ENCODE measurements at regions not wholly inside any gene's neighbourhood (a gene's known extent, or its start where the extent isn't known, plus 50 kb on each side); places are given as distances from the start of the nearest gene placed in this dataset.
A peak's percentile ranks its signal among the peaks of the same experiment; 100 is the strongest.

DNA sequence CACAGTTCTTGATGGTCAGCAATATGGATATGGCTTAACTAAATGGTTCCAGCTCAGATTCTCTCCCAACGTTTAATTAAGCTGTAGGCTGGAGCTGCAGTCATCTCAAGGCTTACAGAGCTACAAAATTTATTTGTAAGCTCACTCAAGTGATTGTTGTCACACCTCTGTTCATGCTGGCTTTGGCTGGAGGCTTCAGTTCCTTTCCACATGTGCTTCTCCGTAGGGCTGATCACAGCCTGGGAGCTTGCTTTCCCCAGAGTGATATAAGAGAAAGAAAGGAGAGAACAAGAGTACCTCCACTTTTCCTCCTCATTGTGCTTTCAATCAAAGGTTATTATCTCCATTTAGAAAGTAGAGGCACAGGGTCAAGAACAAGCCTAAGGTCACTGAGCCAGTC is 182.7 kb upstream of the KCNN2 start:
- DNase-seq: no peak

GRCh38 chr5:114184006-114184405 is 177.9 kb upstream of the KCNN2 start:
- no peak for DNase-seq

GRCh38 chr5:114185274-114185673 is 176.6 kb upstream of the KCNN2 start:
- no peak for DNase-seq

GRCh38 chr5:114191441-114191840 is 170.4 kb upstream of the KCNN2 start:
- no peak for DNase-seq

DNA sequence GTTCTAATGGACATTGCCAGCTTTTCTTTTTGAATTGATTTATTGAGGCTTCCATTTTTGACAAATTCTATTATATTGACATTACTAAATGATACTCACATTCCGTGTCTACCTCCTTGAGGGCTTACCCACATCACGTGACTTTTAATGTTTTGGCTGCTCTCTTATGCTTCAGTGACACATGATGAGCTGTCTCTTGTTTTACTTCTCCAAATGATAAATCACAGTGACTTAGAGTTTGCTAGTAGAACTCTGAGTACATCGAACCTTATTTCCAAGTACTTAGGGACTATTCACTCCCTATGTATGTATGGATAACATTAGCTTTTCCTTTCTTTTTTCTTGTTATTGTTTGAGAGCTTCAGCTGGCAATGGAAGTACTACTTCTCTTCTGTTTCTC is 169.8 kb upstream of the KCNN2 start:
- DNase-seq: no peak

- DNase-seq: no peak
Measured at GRCh38 chr5:114201332-114201731, 160.5 kb upstream of the KCNN2 start.

DNA sequence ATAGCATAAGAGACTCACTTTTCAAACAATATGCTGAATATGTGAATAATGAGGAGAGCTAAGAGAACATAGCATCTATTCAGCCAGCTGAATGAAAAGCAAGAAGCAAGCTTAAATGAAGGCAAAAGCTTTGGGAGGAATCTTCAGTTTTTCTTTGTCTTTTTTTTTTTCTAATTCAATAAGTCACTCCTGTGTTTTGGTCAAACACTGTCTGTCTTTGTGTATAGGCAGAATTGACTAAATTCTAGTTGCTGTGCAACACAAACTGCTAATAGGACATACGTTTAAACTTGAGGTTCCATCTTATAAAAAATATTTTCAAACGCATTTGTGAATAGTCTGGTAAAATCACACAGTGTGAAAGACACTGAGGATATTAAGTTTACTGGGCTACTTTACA is 156.9 kb upstream of the KCNN2 start:
- DNase-seq: no peak

DNA sequence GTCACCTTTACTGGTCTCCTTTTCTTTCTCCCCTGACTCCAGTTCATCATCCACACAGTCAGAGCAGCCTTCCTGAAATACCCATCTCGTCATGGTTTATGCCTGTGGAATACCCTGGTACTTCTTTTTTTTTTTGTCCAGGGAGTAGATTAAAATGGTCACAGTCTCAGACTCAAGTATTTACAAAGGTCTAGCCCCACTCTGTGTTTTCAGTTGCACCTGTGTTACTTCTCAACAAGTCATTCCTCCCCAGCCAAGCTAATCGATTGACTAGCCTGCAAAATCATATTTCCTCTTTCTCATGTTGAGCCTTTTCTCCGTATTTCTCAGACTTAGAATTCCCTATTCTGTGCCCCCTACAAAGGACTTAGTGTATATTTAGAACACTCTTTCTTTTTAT is 155.2 kb upstream of the KCNN2 start:
- no peak for DNase-seq

GRCh38 chr5:114207615-114208014 is 154.3 kb upstream of the KCNN2 start:
- no peak for DNase-seq

- DNase-seq: no peak
Measured at GRCh38 chr5:114208120-114208519, 153.8 kb upstream of the KCNN2 start.

DNA sequence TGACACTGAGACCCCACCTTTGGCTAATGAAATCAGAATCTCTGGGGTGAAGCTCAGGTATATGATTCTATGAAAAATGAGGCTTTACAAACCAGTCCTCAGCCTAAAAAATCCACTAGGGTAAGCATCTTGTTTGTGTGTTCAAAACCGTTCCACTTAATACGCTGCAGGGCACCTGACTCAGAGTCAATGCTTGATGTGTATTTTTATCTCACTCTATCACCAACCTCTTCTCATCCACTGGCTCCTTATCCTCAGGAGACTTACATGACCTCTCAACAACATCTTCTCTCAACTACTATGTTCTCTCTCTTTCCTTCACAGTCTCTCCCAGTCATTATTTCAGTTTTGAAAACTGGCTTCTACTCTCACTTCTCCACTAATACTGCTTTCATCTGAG is 153.3 kb upstream of the KCNN2 start:
- DNase-seq: no peak

- no peak for DNase-seq
Measured at GRCh38 chr5:114210662-114211061, 151.2 kb upstream of the KCNN2 start.

DNA sequence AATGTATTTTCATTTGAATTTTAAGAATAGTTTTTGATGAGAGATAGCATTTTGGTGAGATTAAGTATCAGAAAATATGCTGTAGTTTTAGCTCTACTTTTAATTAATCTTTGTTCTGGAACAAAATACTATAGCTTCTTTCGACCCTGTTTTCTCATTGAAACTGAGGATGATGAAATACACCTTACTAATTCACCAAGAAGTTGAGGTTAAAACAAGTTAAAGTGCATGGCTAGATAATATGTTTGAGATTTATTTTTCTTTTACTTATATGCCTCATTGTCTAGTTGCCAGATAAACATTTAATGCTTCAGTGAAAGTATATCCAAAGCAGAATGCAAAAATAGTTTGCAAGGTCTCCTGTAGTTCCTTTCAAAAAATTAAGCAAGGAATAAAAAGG is 140.1 kb upstream of the KCNN2 start:
- DNase-seq: no peak

- DNase-seq: peak in 1 of 2 experiments; percentile 18
Measured at GRCh38 chr5:114223866-114224265, 138.0 kb upstream of the KCNN2 start.

DNA sequence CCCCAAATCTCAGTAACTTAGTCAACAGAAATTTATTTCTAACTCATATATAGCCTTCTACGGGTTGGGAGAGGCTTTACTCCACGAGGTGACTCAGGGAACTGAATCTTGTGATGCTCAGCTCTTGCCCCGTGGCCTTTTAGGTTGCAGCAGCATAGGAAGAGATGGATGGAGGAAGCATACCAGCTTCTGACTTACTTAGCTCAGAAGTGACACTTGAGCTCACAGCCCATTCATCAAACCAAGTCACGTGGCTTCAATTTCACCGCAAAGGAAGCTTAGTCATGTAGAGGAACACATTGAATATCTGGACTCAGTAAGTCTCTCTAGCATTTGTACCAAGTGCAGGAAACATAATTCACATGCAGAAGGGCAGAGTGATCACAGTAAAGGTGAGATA is 124.1 kb upstream of the KCNN2 start:
- no peak for DNase-seq

DNA sequence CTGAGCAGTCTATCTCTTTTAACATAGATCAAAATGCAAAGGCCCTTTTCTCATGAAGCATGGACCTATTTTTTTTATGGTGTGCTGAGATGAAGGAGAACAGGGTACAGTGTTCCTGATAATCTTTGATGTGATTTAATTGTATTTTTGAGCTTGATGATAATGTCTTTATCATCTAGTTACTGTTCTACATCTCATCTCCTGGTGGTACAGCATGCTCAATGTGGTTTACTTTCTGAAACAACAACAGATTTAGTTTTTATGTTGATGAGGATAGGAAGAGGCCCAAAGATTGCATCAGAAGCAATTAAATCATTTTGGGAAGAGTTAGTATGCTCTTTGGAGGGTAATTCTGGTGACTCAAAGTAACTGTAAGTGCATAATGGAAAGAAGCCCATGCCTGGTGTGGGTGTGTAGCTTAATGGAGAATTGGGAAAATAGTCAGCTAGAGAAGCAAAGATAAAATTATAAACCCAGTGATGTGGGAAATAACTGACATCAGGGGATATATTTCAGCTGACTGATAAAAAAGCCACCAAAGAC is 123.0 kb upstream of the KCNN2 start:
- DNase-seq: no peak

- no peak for DNase-seq
Measured at GRCh38 chr5:114243281-114243971, 118.4 kb upstream of the KCNN2 start.

GRCh38 chr5:114243972-114244317 is 117.9 kb upstream of the KCNN2 start:
- DNase-seq: no peak

- DNase-seq: no peak
Measured at GRCh38 chr5:114249823-114250222, 112.0 kb upstream of the KCNN2 start.

DNA sequence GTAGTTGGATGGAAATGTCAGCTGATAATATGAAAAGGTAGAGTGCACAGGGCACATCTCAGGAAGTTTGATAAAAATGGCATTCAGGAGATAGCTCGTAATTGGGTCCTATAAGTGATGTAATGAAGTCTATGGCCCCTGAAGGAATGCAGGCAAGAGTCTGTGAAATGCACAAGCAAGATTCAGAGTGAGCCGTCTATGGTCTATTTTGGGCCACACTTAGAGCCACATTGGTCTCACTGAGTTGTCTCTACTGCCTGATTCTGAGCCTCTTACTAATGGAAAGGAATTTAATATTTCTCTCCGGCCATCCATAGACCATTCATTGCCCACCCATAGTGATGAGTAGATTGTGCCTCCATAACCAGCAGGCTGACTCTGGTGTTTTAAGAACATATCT is 111.3 kb upstream of the KCNN2 start:
- DNase-seq: no peak

- no peak for DNase-seq
Measured at GRCh38 chr5:114252226-114252625, 109.6 kb upstream of the KCNN2 start.

GRCh38 chr5:114255260-114255659 is 106.6 kb upstream of the KCNN2 start:
- DNase-seq: no peak

DNA sequence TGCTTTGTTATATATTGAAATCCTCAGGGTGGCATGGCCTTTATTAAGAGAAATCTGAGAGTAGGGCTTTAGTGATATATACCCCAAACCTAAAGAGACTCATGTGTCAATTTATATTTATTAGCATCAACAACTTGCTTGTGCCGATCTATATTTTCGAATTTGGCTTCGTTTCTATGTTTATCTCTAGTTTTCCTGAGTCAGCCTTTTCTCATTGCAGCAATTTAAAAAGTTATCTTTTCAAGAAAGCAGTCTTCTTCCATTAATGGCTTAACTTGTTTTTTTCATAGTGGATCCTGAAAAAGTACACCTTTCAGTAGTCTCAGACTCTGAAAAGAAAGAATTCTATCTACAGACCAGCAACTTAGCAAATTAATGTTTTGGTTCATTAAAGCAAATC is 99.9 kb upstream of the KCNN2 start:
- no peak for DNase-seq

DNA sequence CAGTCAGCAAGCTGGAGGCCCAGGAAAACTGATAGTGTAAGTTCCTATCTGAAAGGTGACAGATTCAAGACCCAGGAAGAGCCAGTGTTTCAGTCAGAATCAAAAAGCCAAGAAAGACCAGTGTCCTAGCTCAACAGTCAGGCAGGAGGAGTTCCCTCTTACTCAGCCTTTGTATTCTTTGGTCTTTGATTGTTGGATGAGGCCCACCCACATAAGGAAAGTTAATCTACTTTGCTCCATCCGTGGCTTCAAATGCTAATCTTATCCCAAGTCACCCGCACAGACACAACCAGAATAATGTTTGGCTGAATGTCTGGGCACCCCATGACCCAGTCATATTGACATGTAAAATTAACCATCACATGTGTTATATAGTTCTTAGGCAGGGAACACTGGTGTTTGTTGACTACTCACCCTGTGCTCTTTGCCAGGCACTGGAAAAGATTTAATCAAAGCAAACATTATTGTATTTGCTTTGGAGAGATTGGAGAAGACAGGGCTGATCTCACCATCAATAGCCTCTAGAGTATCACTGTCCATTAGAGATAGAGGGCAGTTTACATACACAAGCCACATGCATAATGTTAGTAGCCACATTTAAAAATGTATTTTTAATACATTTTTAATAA is 96.3 kb upstream of the KCNN2 start:
- DNase-seq: no peak

- no peak for DNase-seq
Measured at GRCh38 chr5:114266374-114266773, 95.5 kb upstream of the KCNN2 start.
